OCI-LY7 (cell line): ENCODE measurements at regions not wholly inside any gene's neighbourhood (a gene's known extent, or its start where the extent isn't known, plus 50 kb on each side); places are given as distances from the start of the nearest gene placed in this dataset.

ENCODE experiments used
- BruUV-seq: library from RNA; stranded (reverse); fragments of 400-500 nt; replicated peaks from 2 replicates; lab custom pipeline; 2021; lab: Mats Ljungman, UMichigan
- CTCF ChIA-PET: fragments of 300-600 bp; sonication (Branson Sonifier 250); formaldehyde crosslinking; loops from one replicate; lab custom pipeline; 2022; ENCODE audit warnings: antibody characterized with exemption; ENCODE audit not compliant: unreplicated experiment; lab: Charles Lee
- POLR2A ChIA-PET: fragments of 300-600 bp; sonication (Branson Sonifier 250); formaldehyde crosslinking; loops from one replicate; lab custom pipeline; 2022; ENCODE audit warnings: antibody characterized with exemption; lab: Charles Lee
- DNase-seq: peaks from one replicate; pipeline ENCODE4 v3.0.0-alpha.2; 2015; ENCODE audit warnings: low spot score
- H2AFZ ChIP-seq: fragments of 200-600 bp; sonication (generic), shearing (Covaris generic); 2 replicates; pipeline ENCODE4 v1.6.1; 2014; ENCODE audit warnings: mild to moderate bottlenecking, antibody characterized with exemption, low read length, moderate library complexity
- H3K27ac ChIP-seq: fragments of 200-600 bp; sonication (generic); 2 replicates; pipeline ENCODE4 v1.5.1; 2014; ENCODE audit warnings: mixed run types, low read depth, mild to moderate bottlenecking, moderate library complexity, low read length, inconsistent platforms; ENCODE audit not compliant: poor library complexity, severe bottlenecking
- H3K36me3 ChIP-seq: fragments of 200-600 bp; sonication (generic); 2 replicates; pipeline ENCODE4 v1.6.1; 2014; ENCODE audit warnings: mild to moderate bottlenecking, antibody characterized with exemption, low read length, moderate library complexity, mixed read lengths; ENCODE audit not compliant: insufficient read depth
- H3K4me1 ChIP-seq: fragments of 200-600 bp; sonication (generic); 2 replicates; pipeline ENCODE4 v1.5.1; 2014; ENCODE audit warnings: mild to moderate bottlenecking, low read length; ENCODE audit not compliant: insufficient read depth, poor library complexity, severe bottlenecking
- H3K4me2 ChIP-seq: fragments of 200-600 bp; sonication (generic); 2 replicates; pipeline ENCODE4 v1.6.1; 2014; ENCODE audit warnings: mild to moderate bottlenecking, low read length
- H3K4me3 ChIP-seq: fragments of 200-600 bp; sonication (generic); 2 replicates; pipeline ENCODE4 v1.5.1; 2014; ENCODE audit warnings: mild to moderate bottlenecking, low read depth, low read length; ENCODE audit not compliant: poor library complexity, severe bottlenecking
- H3K79me2 ChIP-seq: fragments of 200-600 bp; sonication (generic); 2 replicates; pipeline ENCODE4 v1.6.1; 2016; ENCODE audit warnings: low read depth, mild to moderate bottlenecking, low read length, moderate library complexity, mixed read lengths; ENCODE audit not compliant: insufficient read depth
- H3K9me2 ChIP-seq: fragments of 200-600 bp; sonication (generic); 2 replicates; pipeline ENCODE4 v1.6.1; 2016; ENCODE audit warnings: mild to moderate bottlenecking, low read length, mixed read lengths; ENCODE audit not compliant: insufficient read depth
- H3K9me3 ChIP-seq: fragments of 200-600 bp; sonication (generic); 2 replicates; pipeline ENCODE4 v1.6.1; 2014; ENCODE audit warnings: mild to moderate bottlenecking, mixed run types, low read length, mixed read lengths
- H4K20me1 ChIP-seq: fragments of 200-600 bp; sonication (generic); 2 replicates; pipeline ENCODE4 v1.6.1; 2014; ENCODE audit warnings: mild to moderate bottlenecking, antibody characterized with exemption, low read length, moderate library complexity, mixed read lengths; ENCODE audit not compliant: insufficient read depth
- CTCF ChIP-seq: fragments of 200-600 bp; sonication (generic); conservative IDR thresholded peaks from 2 replicates; pipeline ENCODE4 v1.5.1; 2014; ENCODE audit warnings: mild to moderate bottlenecking, antibody characterized with exemption, low read length, moderate library complexity, mixed read lengths
- EZH2phosphoT487 ChIP-seq: fragments of 200-600 bp; sonication (generic); IDR thresholded peaks from 2 replicates; pipeline ENCODE4 v1.6.1; 2018; ENCODE audit warnings: low read depth, borderline replicate concordance, mild to moderate bottlenecking, mixed run types, antibody characterized with exemption, low read length, moderate library complexity, mixed read lengths
- intact Hi-C: fragments of 100-400 bp; cut with micrococcal nuclease; formaldehyde crosslinking; loops from one replicate; pipeline ENCODE4 v1.10.0; 2022; ENCODE audit not compliant: unreplicated experiment

GRCh38 chr2:78093436-78093835 lies 571.3 kb upstream of the LRRTM4 start:
- Histone ChIP-seq H2AFZ (no peak overlapping the region), H3K79me2 (no peaks in the 10 kb centered on the region), H3K9me2 (no peaks in the 10 kb centered on the region), H3K4me2 (no peak overlapping the region), H3K9me3 (no peaks in the 10 kb centered on the region), H3K27ac (no peak overlapping the region), H3K4me3 (no peak overlapping the region), H3K36me3 (no peaks in the 10 kb centered on the region), H4K20me1 (no peaks in the 10 kb centered on the region), H3K4me1 (no peaks in the 10 kb centered on the region)
- DNase-seq, result no peak
- TF ChIP-seq CTCF (no peak), EZH2phosphoT487 (no peak)
- no TSS peak for BruUV-seq
- intact Hi-C loops, result no loop called here
- ChIA-PET POLR2A (interaction anchor here (0.7 kb wide), 2 partner anchors 342 to 1574 kb away, joined by 3 read pairs; no protein-coding TSS in a partner anchor), CTCF (no interaction called here)

GRCh38 chr2:78109272-78109671 lies 587.1 kb upstream of the LRRTM4 start:
- Histone ChIP-seq H3K9me2 (no peaks in the 10 kb centered on the region), H3K27ac (no peak overlapping the region), H2AFZ (no peak overlapping the region), H3K36me3 (no peaks in the 10 kb centered on the region), H3K79me2 (no peaks in the 10 kb centered on the region), H3K4me1 (no peaks in the 10 kb centered on the region), H3K9me3 (peaks cover 6% of the 10 kb centered on the region; the same call in 1 of the 2 replicates), H4K20me1 (no peaks in the 10 kb centered on the region), H3K4me2 (no peak overlapping the region), H3K4me3 (no peak overlapping the region)
- DNase-seq, result no peak
- CTCF ChIA-PET, result no interaction called here
- TF ChIP-seq EZH2phosphoT487, result no peak
- TF ChIP-seq CTCF, result no peak
- intact Hi-C loops, result no loop called here
- POLR2A ChIA-PET, result no interaction called here
- BruUV-seq, result no TSS peak

- Histone ChIP-seq H3K9me3 (no peaks in the 10 kb centered on the region), H4K20me1 (no peaks in the 10 kb centered on the region), H2AFZ (no peak overlapping the region), H3K4me1 (no peaks in the 10 kb centered on the region), H3K4me3 (no peak overlapping the region), H3K36me3 (no peaks in the 10 kb centered on the region), H3K4me2 (no peak overlapping the region), H3K79me2 (no peaks in the 10 kb centered on the region), H3K27ac (no peak overlapping the region), H3K9me2 (no peaks in the 10 kb centered on the region)
- TF ChIP-seq CTCF (no peak), EZH2phosphoT487 (no peak)
- BruUV-seq, result no TSS peak
- DNase-seq, result no peak
- CTCF ChIA-PET, result no interaction called here
- POLR2A ChIA-PET, result no interaction called here
- intact Hi-C loops, result no loop called here
Observed at GRCh38 chr2:78115291-78115690, 593.1 kb upstream of the LRRTM4 start.
